ENCODE measurements at regions not wholly inside any gene's neighbourhood (a gene's known extent, or its start where the extent isn't known, plus 50 kb on each side); places are given as distances from the start of the nearest gene placed in this dataset.
"Not testable (repeated sequence)": the region's sequence is repeated elsewhere in the genome, so short reads cannot be mapped to it uniquely, and the experiment has no call there.

DNA sequence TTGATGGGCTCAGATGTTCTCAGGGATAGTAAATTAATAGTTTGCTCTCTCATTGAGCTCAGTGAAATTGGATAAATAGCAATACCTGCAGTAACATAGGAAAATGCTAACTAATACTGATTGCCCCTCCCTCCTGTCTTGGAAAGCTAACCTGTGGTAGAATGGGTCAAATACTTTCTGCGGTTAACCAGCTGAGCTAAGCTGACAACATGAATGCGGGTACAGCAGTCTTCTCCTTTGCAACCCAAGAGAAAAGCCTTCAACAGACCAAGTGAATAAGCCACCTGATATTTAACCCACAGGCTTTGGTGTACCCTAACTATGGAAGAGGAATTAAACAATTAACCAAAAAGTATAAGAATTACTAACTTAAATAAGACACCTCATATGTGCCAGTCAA lies 408.3 kb upstream of the MAF start:
- DNase-seq (ENCODE audit: low spot score), result no peak

DNA sequence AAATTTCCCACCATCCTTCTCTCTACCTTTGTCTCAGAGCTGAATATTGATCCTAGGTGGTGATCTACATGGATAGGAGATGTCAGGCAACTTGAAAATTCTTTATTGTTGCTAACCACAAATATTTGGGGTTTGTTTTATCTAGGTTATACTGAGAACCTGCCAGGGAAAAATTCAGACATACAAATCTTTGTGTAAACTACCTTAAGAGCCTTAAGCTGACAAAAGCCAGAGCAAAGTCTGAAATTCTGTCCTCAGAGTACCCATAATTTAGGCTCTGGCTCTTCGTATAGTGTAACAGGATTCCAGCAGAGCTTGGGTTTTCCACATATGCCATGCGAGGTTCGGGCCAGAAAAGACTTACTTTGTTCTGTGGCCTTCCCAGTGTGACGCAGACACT lies 406.7 kb upstream of the MAF start:
- DNase-seq (ENCODE audit: low spot score), result no peak

DNA sequence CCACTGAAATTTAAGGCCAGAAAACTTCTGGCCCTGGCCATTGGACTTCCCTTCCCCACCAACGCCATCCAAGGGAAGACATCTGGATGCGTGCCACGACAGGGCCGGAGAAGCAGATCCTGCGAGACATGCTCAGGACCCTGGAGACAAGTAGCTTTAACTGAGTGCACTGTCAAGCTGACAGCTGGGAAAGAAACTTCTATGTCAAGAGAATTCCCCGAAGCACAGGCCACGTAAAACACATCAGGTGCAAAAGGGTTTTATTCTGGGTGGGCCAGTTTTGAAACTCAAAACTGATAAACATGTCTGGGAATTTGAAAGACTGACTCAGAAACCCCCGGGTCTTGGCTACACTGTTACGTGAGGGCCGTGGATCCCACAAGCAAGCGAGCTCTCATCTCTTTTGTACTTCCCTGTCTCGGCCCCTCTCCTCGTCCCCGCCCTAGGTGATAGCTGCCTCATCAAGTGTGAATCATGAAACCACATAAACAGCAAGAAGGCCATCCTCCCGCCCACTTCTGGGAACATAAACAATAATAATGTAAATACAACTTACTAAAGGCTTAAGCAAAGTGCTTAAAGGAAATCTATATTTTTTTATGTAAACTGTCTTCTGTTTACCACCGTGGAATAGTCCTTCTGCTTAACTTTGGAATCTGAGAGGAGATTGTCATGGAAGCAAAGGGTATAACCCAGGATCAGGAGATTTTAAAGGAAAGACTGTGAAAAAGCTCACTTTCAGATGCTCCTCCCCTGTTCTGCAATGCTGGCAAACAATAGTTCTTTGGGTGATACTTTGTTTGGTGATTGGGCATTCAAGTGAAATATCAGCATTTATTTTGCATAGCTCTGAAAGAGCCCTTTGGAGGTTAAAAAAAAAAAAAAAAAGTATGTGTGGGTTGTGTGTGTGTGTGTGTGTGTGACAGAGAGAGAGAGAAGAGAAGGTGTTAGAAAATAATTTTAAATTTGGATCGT lies 406.0 kb upstream of the MAF start:
- DNase-seq (ENCODE audit: low spot score), result no peak

DNA sequence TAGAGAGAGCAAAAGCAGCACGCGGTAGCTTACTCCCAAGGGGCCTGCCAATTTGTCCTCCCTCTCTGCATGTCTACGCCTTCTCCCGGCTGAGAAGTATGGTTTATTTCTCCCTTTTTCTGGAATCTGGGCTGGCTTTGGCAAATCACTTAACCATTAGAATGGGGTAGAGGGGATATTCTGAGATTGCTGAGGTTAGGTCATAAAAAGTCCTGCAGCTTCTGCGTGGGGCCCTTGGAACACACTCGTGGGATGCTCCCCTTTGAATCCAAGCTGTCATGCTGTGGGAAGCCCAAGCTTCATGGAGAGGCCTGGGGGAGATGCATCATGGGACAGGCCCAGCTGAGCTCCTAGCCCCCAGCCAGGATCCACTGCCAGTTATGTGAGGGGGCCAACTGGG lies 403.6 kb upstream of the MAF start:
- DNase-seq (ENCODE audit: low spot score), result no peak

DNA sequence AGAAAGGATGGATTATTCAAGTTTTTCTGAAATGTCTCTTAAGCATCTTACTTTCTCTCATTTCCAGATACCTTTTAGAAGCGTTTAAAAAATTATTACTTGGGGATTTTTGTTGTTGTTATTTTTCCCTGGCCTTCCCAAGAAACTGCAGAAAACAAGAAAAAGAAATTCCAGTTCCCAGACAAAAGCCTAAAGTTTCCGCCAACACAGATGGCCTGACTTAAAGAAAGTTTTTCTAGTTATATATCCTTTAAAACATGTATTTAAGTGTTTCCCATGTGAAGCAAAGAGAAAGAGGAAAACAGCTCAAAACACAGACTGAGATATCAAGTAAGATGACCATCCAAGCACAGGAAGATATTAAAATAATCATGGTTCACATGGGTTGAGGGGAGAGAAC lies 401.7 kb upstream of the MAF start:
- DNase-seq (ENCODE audit: low spot score), result no peak

DNA sequence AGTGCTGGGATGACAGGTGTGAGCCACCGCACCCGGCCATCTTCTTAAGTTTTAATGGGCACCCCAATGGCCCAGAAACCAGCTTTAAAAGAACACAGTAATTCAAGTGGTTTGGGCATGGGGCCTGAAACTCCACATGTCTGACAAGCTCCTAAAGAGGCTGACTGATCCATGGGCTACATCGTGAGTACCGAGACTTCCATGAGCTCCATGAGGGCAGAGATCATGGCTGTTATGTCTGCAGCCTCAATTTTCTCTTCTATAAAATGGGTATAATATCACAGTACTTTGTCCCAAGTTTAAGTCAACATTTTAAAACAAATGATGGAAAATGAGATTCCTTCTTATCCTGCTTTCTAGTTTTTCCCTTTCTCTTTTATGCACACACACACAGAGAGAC lies 397.6 kb upstream of the MAF start:
- DNase-seq (ENCODE audit: low spot score), result no peak

DNA sequence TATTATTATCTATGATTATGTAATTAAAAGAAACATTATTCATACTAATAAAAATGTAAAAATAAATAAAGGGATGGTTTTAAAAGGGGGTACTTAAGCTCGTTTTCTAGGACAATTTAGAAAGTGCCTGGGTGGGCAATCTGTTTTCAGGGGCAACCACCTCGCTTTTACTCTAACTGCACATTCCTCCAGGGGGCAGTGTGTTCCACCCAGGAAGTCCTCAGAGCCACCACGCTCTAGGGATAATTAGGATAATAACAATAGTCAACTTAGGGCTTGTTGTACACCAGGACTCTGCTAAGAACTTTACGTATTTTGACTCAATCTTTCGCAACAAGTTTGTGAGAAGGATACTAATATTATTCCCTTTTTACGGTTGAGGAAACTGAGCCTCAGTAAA lies 396.7 kb upstream of the MAF start:
- no peak for DNase-seq (ENCODE audit: low spot score)

DNA sequence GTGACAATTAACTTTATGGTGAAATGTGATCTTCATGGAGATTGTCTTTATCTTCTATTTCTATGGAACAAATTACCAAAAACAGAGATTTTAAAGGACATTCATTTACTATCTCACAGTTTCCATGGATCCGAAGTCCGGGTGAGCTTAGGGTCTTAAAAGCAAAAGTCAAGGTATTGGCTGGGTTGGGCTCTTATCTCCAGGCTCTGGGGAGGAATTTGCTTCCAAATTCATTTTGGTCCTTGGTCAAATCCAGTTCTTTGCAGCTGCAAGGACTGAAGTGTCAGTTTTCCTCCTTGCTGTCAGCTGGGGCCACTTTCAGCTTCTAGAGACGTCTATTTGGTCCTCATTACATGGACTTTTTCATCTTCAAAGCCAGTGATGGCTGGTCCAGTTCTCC lies 395.8 kb upstream of the MAF start:
- DNase-seq (ENCODE audit: low spot score), result no peak

DNA sequence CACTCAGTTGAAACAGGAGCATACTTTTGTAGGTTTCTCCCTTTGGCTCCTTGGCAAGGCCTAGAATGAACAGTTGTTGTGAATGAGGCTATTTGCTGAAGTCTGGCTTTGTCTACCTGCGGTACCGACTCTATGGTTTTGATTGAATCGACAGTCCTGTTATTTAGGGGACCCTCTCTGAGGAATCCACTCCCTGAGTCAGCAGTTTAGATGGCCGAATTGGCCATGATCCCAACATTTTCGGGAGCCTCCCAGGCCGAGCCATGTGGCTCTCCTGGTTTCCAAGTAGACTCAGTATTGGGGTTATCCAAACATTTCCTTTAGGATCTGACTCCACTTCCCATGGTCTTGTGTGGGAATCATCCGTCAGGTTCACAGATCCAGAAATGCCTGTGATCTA lies 394.8 kb upstream of the MAF start:
- no peak for DNase-seq (ENCODE audit: low spot score)

DNA sequence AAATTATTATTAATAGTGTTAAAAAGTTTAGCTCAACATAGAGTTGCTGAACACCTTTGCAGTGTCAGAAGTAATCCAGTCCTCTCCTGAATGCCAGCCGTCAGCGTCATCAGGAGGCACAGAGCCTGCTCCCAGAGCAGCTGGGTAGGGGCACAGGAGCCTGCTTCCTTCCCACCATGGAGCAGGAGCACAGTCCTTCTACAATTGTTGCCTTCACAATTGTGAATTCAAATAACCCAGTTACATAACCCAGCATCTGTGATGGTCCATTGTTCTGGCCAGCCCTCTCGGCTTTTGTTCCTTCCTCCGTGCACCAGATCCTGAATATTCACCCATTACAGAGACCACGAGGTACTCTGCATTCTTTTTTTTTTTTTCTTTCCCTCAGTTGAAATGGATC lies 393.9 kb upstream of the MAF start:
- no peak for DNase-seq (ENCODE audit: low spot score)

DNA sequence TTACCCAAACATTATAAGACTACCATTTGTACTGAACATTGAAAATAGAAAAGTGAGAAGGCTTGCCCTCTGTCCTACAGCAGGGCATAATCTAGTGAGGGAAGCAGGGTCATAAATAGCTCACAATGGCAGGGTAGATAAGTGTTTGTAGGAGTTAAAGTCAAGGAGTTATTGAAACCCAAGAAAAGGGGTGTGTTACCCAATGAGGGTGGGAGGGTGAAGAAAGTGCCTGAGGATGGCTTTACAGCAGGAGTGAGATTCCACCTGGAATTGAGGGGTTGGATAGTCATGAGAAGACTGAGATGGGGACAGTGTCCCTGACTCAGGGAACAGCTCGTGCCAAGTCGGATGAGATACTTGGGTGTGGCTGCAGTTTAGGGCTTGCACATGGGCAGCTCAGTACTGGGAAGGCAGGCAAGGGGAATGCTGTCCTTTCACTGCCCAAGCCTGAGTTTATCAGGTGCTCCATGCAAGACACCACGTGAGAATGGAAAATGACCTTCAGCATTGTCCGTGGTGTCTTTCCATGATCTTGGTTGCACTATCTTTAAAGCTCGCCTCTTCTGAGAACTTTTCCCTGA lies 393.2 kb upstream of the MAF start:
- DNase-seq (ENCODE audit: low spot score), result no peak

DNA sequence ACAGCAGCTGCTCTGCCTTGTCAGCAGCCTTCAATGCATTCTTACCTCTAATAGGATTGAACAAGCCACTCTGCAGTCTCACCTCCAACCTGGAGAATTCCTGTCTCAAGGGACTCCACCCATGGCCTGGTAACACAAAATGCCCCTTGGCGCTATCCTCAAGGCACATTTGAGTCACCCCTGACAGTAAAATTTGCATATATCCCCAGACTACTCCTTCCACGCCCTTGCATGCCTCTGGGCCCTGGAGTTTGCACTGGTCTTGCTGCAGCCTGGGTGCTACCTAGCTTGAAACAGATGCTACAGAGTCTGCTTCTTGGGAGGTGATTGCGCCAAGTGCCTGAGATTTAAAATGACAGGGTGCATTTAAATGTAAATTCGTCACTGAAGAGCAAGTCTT lies 391.4 kb upstream of the MAF start:
- no peak for DNase-seq (ENCODE audit: low spot score)

DNA sequence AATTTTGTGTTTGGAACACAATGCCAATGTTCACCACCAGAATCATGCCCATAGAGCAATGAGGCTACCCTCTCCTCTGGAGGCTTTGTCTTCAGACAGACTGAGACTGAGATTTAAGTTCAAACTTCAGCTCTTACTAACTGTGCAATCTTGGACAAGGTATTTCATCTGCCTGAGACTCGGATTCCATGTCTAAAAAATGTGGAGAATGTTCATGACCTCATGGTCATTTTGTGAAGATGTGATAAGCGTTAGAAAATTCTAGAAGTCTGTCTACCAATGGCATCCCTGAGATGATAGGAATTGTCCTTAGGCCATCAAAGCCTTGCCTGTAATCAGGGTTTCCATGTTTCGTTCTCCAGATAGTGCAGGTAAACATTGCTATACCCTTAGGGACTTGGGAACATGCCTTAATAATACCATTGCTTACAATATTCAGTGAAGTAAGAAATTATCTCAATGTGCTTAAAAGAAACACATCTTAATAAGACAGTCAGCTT lies 388.2 kb upstream of the MAF start:
- DNase-seq (ENCODE audit: low spot score), result no peak

DNA sequence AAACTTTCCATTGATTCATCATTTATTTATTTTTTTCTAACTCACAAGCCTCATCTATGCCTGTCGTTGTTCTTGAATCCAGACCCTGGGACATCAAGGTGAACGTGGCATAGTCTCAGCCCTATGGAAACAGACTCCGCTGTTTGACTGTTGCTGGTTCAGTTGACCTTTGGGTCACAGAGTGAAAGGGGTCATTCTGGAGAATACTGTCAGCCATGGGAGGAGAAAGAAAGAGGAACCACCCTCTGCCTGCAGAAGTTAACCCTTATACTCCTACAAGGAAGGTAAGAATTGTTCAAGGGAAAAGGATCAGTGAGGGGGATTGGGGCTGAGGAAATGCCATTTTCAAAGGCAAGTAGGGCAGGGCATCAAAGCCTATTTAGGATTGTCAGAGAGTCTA lies 387.6 kb upstream of the MAF start:
- no peak for DNase-seq (ENCODE audit: low spot score)

DNA sequence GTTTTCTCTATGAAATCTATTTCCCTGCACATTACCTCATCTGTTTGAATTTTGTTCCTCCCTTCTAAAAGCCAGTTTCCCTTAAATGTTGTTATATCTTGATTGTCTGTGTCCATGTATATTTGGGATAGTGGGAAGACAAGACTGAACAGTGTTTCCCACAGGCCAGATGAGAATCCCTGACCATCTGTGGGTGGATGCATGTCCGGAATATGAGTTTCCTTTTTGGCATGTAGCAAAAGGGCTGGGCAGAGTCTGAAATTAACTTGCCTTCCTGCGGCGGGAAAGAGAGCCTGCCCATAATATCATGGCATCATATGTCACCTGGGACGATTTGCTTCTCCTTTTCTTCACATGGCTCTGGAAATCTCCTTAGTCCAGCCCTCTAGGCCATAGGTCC lies 385.8 kb upstream of the MAF start:
- DNase-seq (ENCODE audit: low spot score), result no peak

DNA sequence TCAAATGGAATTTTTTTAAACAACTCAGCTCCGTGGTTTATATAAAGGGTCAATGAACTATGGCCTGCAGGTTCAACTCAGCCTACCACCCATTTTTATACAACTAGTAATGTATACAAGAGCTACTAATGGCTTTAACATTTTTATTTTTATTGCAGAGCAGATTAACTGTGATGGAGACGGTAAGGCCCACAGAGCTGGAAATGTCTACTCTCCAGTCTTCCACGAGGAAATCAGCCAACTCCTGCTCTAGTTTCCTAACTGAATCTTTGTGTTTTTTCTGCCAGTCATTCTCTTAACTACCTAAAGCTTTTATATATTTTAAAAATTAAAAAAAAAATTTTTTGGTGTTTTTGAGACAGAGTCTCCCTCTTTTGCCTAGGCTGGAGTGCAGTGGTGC lies 385.1 kb upstream of the MAF start:
- DNase-seq (ENCODE audit: low spot score), result no peak

DNA sequence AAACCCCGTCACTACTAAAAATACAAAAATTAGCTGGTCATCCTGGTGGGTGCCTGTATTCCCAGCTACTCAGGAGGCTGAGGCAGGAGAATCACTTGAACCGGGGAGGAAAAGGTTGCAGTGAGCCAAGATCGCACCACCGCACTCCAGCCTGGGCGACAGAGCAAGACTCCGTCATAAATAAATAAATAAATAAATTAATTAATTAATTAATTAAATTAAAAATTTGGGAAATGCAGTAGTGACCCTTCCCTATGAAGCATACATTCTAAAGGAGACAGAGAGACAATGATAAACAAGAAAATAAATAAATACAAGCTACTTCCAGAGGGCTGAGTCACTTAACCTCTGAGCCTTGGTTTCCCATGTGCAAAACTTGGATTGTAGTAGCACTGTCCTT lies 383.6 kb upstream of the MAF start:
- DNase-seq (ENCODE audit: low spot score), result not testable (repeated sequence)

DNA sequence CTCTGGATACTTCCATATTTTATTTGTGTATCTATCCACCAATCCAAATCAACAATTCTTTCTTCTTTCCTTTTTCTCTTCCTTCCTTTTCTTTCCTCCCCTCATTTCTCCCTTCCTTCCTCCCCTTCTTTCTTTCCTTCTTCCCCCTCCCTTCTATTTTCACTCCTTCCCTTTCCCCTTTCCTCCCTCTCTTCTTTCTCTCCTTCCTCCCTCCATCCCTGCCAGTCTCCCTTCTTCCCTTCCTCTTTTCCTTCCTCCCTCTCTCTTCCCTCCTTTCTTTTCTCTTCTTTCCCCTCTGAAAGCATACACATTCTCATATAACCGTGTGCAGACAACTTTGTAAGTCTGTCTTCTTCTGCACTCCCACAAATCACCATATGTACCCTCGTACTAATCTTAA lies 382.3 kb upstream of the MAF start:
- DNase-seq (ENCODE audit: low spot score), result no peak

DNA sequence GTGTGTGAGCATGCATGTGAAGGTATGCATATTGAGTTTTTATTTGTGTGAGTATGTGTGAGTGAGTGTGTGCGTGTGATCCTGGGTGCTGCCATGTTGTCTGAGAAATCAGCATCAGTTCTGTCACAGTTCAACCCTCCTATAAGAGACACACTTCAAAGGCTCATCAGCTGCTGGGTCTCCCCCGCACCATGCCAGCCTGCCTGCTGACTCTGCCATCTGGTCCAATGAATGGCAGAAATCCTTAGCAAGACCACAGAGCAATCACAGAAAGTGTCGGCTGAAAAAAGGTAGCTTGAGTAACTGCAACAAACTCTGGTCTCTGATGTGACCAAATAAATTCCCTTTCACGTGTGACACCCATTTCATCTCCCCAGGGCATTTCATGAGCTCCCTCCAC lies 381.8 kb upstream of the MAF start:
- DNase-seq (ENCODE audit: low spot score), result no peak

DNA sequence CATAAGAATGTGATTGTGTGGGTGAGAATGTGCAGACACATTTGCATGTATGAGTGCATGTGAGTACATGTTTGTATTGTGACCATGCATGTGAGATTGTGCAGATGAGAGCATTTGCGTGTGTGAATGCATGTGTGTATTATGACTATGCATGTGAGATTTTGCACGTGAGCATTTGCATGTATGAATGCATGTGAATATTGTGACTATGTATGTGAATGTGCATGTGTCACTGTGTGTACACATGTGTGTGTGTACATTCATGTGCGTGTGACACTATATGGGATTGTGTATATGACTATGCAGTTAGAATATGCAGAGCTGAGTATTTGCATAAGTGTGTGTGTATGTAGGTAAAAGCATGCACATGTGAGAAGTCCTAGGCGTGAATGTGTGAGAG lies 381.3 kb upstream of the MAF start:
- no peak for DNase-seq (ENCODE audit: low spot score)

DNA sequence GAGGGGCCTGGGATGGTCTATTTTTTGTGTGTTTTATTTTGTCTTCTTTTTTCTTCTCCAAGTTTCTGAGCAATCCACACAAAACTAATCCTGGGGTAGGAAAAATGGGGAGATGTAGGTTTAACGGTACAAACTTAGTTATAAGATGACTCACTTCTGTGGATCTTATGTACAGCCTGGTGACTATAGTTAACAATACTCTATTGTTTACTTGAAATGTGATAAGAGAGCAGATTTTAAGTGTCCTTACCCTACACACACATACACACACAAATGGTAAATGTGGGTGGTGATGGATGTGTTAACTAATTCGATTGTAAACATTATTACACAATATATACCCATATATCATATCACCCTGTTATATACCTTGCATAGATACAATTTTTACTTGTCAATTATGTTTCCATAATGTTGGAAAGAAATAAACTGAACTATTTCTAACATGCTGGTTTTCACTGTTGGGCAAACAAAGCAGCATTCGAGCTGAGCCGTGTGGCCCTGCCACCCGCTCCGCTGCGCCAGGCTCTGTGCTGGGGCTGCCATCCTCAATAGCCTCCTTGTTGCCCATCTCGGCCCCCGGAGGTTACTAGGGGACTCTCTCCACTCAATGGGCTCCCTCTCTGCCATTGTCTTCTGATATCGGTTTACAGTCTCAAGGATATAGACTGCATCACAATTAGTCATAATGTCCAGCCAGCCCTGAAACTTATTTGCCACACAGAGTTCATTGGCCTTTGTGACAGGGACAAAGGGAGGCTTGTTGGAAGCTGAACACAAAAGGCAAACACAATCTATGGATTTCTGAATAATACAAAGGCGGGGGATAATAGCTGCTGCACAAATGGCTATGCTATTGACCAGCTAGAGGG lies 380.3 kb upstream of the MAF start:
- DNase-seq (ENCODE audit: low spot score), result no peak

DNA sequence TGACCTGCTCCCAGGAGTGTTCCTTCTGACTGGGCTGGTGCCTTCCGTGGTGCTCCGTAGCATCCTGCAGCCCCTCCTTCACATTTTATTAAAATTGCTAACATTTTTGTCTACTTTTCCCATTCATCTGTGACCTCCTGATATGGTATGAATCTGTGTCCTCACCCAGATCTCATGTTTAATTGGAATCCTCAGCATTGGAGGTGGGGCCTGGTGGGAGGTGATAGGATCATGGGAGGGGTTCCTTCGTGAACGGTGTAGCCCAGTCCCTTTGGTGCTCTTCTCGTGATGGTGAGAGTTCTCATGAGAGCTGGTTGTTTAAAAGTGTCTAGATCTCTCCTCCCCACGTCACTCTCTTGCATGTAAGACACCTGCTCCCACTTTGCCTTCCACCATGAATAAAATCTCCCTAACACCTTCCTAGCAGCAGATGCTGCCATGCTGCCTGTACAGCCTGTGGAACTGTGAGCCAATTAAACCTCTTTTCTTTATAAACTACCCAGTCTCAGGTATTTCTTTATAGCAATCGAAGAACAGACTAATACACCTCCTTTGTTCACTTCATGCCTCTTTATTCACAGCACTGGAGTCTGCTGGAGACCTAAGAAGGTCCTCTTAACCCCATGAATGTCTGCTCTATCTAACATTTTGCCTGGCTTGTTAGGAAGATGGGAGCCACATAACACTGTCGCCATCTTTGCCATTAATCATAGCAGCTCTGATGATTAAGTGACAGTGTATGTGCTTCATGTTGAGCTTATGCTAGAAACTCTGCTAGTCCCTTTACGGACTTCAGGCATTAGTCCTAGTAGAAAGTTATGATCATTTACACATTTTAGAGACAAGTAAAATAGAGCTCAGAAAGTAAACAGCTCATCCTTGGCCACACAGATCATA lies 377.7 kb upstream of the MAF start:
- no peak for DNase-seq (ENCODE audit: low spot score)

All from D341Med (cell line).